Smooth muscle cell (in vitro differentiated cells): ENCODE measurements at regions not wholly inside any gene's neighbourhood (a gene's known extent, or its start where the extent isn't known, plus 50 kb on each side); places are given as distances from the start of the nearest gene placed in this dataset.

ENCODE experiments used
- DNase-seq: peaks from one replicate; lab custom pipeline; 2025; ENCODE audit not compliant: unreplicated experiment; lab: John Stamatoyannopoulos, UW
- H2AFZ ChIP-seq: fragments of 200-600 bp; sonication (generic); 2 replicates; pipeline ENCODE4 v1.6.0; 2016; ENCODE audit warnings: antibody characterized with exemption, low read depth, mild to moderate bottlenecking
- H3F3A ChIP-seq: fragments of 200-600 bp; sonication (generic); 2 replicates; pipeline ENCODE4 v1.6.0; 2017; ENCODE audit warnings: antibody characterized with exemption, low read depth
- H3K27ac ChIP-seq: fragments of 200-600 bp; sonication (generic); 2 replicates; pipeline ENCODE4 v1.5.1; 2016; ENCODE audit warnings: low read depth, mild to moderate bottlenecking
- H3K27me3 ChIP-seq: fragments of 200-600 bp; sonication (generic); 2 replicates; pipeline ENCODE4 v1.6.1; 2016; ENCODE audit warnings: low read depth, mild to moderate bottlenecking
- H3K36me3 ChIP-seq: fragments of 200-600 bp; sonication (generic); 2 replicates; pipeline ENCODE4 v1.5.1; 2016; ENCODE audit warnings: low read depth
- H3K4me1 ChIP-seq: fragments of 200-600 bp; sonication (generic); 2 replicates; pipeline ENCODE4 v1.5.1; 2016; ENCODE audit warnings: low read depth
- H3K4me2 ChIP-seq: fragments of 200-600 bp; sonication (generic); 2 replicates; pipeline ENCODE4 v1.6.0; 2016; ENCODE audit warnings: mild to moderate bottlenecking
- H3K4me3 ChIP-seq: fragments of 200-600 bp; sonication (generic); 2 replicates; pipeline ENCODE4 v1.5.1; 2016; ENCODE audit warnings: mild to moderate bottlenecking
- H3K79me2 ChIP-seq: fragments of 200-600 bp; sonication (generic); 2 replicates; pipeline ENCODE4 v1.6.0; 2016; ENCODE audit warnings: low read depth, mild to moderate bottlenecking
- H3K9ac ChIP-seq: fragments of 200-600 bp; sonication (generic); 2 replicates; pipeline ENCODE4 v1.6.0; 2016; ENCODE audit warnings: low read depth
- H3K9me3 ChIP-seq: fragments of 200-600 bp; sonication (generic); replicated peaks from 2 replicates; pipeline ENCODE4 v1.5.1; 2016; ENCODE audit warnings: low read depth
- H4K20me1 ChIP-seq: fragments of 200-600 bp; sonication (generic); 2 replicates; pipeline ENCODE4 v1.6.0; 2016; ENCODE audit warnings: low read depth
- WGBS: methylation state at CpG from one replicate; pipeline ENCODE4 v1.1.7; 2016; ENCODE audit warnings: low lambda C conversion rate; 5-methylcytosine and 5-hydroxymethylcytosine counted together
- TF ChIP-seq, protein P1 (sequence below): fragments of 200-600 bp; sonication (generic); IDR thresholded peaks from 2 replicates; pipeline ENCODE4 v1.5.1; 2017; ENCODE audit warnings: borderline replicate concordance, mild to moderate bottlenecking, antibody characterized with exemption; ENCODE audit not compliant: insufficient read depth, poor library complexity, severe bottlenecking

GRCh38 chr2:124975648-124976047, 950.6 kb downstream of the CNTNAP5 start:
- Histone ChIP-seq H3K4me2 (no peak overlapping the region), H3K36me3 (no peaks in the 10 kb centered on the region), H3K27ac (no peak overlapping the region), H2AFZ (no peak overlapping the region), H3K4me3 (no peak overlapping the region), H3F3A (no peaks in the 10 kb centered on the region), H3K79me2 (no peaks in the 10 kb centered on the region), H4K20me1 (no peaks in the 10 kb centered on the region), H3K9me3 (no peaks in the 10 kb centered on the region), H3K27me3 (no peaks in the 10 kb centered on the region), H3K9ac (no peak overlapping the region), H3K4me1 (no peaks in the 10 kb centered on the region)
- WGBS: 72% methylated on average over 2 of the region's 2 CpGs
- TF ChIP-seq, protein P1, sequence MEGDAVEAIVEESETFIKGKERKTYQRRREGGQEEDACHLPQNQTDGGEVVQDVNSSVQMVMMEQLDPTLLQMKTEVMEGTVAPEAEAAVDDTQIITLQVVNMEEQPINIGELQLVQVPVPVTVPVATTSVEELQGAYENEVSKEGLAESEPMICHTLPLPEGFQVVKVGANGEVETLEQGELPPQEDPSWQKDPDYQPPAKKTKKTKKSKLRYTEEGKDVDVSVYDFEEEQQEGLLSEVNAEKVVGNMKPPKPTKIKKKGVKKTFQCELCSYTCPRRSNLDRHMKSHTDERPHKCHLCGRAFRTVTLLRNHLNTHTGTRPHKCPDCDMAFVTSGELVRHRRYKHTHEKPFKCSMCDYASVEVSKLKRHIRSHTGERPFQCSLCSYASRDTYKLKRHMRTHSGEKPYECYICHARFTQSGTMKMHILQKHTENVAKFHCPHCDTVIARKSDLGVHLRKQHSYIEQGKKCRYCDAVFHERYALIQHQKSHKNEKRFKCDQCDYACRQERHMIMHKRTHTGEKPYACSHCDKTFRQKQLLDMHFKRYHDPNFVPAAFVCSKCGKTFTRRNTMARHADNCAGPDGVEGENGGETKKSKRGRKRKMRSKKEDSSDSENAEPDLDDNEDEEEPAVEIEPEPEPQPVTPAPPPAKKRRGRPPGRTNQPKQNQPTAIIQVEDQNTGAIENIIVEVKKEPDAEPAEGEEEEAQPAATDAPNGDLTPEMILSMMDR: no peak
- no peak for DNase-seq

DNA sequence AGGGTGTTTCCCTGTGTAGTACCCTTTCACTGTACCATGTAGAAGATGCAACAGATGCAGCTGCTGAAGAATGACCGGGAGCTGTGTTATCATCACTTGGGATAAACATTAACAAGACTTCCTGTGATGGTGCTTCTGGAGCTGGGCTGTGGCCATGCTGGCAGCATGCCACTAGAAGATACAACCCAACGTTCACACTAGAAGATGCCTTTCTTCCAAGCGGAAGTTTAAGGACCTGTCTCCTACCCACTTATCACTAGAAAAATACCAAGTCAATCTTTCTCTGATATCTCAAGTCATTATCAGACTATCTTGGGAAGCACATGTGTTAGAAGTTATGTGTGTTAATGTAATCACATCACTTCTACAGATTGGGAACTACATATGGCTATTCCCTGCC, 953.5 kb downstream of the CNTNAP5 start:
- no peak overlapping the region for H2AFZ ChIP-seq
- no peaks in the 10 kb centered on the region for H3K9me3 ChIP-seq
- no peaks in the 10 kb centered on the region for H4K20me1 ChIP-seq
- H3K4me3 ChIP-seq: no peak overlapping the region
- H3K4me1 ChIP-seq: no peaks in the 10 kb centered on the region
- TF ChIP-seq, protein P1: no peak
- DNase-seq: no peak
- no peaks in the 10 kb centered on the region for H3K79me2 ChIP-seq
- no peaks in the 10 kb centered on the region for H3K27me3 ChIP-seq
- no peak overlapping the region for H3K4me2 ChIP-seq
- no peaks in the 10 kb centered on the region for H3K36me3 ChIP-seq
- 52% methylated on average over 3 of the region's 3 CpGs for WGBS
- H3K27ac ChIP-seq: no peak overlapping the region
- no peaks in the 10 kb centered on the region for H3F3A ChIP-seq
- no peak overlapping the region for H3K9ac ChIP-seq

- Histone ChIP-seq H3K27ac (no peak overlapping the region), H3K79me2 (no peaks in the 10 kb centered on the region), H3F3A (no peaks in the 10 kb centered on the region), H4K20me1 (no peaks in the 10 kb centered on the region), H3K9me3 (no peaks in the 10 kb centered on the region), H3K4me2 (no peak overlapping the region), H3K9ac (no peak overlapping the region), H2AFZ (no peak overlapping the region), H3K36me3 (no peaks in the 10 kb centered on the region), H3K4me3 (no peak overlapping the region), H3K27me3 (no peaks in the 10 kb centered on the region), H3K4me1 (no peaks in the 10 kb centered on the region)
- DNase-seq: no peak
- TF ChIP-seq, protein P1: no peak
These were observed 958.5 kb downstream of the CNTNAP5 start for GRCh38 chr2:124983595-124983994.

GRCh38 chr2:124985270-124985669, 960.2 kb downstream of the CNTNAP5 start:
- Histone ChIP-seq H3K36me3 (no peaks in the 10 kb centered on the region), H3K4me1 (no peaks in the 10 kb centered on the region), H3K79me2 (no peaks in the 10 kb centered on the region), H3K4me3 (no peak overlapping the region), H3K27me3 (no peaks in the 10 kb centered on the region), H3F3A (no peaks in the 10 kb centered on the region), H3K9me3 (no peaks in the 10 kb centered on the region), H3K9ac (no peak overlapping the region), H3K4me2 (no peak overlapping the region), H3K27ac (no peak overlapping the region), H4K20me1 (no peaks in the 10 kb centered on the region), H2AFZ (no peak overlapping the region)
- WGBS: 87% methylated on average over 2 of the region's 2 CpGs
- no peak for DNase-seq
- TF ChIP-seq, protein P1: no peak
